ENCODE measurements at regions not wholly inside any gene's neighbourhood (a gene's known extent, or its start where the extent isn't known, plus 50 kb on each side); places are given as distances from the start of the nearest gene placed in this dataset.
"Not testable (repeated sequence)": the region's sequence is repeated elsewhere in the genome, so short reads cannot be mapped to it uniquely, and the experiment has no call there.

DNA sequence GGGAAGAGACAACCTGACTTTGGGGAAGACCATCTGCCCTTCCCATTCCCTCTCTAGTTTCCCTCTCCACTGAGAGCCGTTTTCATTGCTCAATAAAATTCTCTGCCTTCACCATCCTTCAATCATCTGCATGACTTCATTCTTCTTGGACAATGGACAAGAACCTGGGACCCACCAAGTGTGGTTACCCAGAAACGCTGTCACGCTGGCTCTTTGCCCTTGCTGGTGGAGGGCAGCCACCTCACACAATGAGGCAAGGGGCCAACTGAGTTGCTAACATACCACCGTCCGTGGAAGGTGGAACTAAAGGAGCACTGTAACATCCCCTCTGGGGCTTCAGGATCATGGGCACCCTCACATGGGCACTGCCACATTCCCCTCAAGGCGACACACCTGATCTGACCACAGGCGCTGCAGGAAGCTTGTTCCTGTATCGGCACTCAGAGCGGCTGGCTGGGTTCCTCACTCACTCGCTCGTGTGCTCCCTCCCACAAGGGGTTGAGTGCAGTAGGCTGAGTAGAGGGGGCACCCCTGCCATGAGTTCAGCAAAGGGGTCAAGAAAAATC is 652.4 kb downstream of the PLPP3 start:
- DNase-seq = no peak

DNA sequence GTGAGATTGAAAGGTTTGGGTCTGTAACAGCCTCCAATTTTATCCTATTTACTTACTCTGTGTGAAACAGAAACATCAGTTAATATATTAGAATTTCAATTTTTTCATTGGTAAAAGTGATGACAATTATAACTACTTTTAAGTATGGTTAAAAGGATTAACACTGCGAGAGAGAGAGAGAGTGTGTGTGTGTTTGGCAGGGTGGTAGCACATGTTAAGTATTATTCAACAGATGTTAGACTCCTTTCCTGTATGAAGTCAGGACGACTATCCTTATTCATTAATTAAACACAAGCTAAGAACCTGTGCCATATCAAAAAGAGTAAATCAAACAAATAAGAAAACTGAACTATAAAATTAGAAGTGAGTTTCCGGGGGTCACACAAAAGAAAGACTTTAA is 662.5 kb downstream of the PLPP3 start:
- no peak for DNase-seq

DNA sequence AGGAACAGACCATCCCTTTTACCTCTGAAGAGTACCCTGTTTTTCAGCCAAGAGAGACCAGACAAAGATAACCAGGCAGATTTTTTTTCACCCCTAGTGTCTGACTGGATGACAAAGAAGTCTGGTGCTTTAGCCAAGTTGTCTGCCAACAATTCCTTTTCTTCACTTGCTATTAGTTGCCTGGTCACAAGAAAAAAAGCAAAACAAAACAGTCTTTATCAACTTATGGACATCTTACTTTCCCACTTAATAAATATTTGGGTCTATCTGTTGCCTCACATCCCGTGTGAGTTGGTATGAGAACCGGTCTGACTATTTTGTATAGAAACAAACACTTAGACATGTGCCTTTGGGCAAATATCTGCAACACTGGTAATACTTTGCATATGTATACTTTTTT is 662.9 kb downstream of the PLPP3 start:
- DNase-seq = no peak

DNA sequence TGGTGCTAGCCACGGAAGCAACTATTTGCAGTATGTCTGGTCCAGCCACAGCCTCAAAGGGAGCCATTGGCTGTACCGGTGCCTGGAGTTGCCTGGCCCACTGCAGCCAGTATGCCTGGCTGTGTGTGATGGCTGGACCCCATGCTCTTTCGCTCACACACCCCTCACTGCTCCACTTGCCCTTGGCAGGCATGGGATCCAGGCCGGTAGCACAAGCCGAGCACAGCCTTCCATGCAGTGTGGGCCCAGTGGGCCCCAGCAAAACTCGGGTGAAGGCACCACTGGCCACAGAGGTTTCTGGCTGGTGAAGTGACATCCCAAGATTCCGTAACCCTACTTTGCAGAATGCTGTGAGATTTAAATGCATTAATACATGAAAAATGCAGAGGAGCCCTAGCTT is 665.8 kb downstream of the PLPP3 start:
- DNase-seq = no peak

DNA sequence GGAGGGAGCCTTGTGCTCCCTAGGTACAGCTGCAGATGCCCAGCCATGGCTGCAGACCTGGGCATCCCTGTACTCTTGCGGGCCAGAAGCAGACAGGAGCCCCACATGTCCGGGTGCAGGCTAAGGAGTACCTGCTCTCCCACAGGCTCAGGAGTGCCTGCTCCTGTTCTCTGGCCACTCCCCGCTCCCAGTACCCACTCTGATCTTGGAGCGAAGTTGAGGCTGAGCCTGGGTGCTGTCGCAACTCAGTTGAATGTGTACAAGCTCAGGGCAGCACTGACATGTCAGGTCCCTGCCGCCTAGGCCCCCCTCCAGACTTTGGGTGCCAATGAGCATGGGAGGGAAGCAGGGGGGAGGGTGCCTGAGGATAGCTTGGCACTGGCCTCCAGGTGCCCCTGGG is 666.9 kb downstream of the PLPP3 start:
- DNase-seq = no peak

DNA sequence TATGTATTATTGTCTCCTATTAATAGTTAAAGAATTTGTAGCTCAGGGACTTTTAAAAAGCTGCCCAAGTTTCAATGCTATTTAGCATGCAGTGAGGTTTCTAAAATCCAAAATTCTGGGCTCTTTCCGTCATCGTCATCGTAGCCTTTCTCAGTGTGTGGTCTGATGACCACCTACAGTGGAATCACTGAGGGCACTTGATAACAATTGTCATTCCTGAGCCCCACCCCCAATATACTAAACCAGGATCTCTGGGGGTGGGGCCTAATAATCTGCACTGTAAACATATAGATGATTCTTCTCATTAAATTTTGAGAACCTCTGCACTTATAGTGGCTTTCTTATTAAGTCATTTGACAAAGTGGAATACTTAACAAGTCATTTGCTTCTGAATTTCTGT is 674.8 kb downstream of the PLPP3 start:
- DNase-seq = no peak

DNA sequence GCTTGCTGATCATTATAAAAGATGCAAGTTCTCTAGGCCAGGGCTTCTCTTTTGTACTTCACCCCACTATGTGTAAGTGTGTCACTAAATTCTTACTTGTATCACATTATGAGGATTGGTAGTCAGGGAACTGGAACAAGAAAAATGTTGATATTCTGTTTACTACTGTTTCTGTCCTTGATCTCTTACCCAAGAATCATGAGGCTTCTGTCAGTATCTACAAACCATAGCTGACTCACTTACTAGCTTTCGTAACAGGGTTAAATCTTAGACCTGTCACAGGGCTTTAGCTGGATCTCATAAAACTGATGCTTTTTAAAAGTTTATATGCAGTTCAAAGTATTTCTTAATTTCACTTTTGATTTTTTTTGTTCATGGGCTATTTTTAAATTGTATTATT is 681.2 kb downstream of the PLPP3 start:
- no peak for DNase-seq

DNA sequence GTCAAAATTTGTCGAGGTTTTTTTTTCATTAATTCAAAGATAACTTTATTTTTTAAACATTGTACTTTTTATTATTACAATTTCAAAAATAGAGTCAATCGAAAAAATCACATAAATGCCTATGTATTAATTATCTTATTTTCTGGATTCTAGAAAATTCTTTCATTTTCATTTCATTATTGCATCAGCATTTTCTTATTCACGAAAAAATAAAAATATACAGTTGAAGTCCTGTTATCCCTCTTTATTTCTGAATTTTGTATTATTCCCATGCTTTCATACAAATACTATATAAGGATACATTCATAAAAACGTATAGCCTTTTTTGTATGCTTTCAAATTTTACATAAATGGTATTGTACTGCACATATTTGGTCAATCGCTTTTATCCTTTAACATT is 681.0 kb upstream of the USP24 start:
- no peak for DNase-seq

DNA sequence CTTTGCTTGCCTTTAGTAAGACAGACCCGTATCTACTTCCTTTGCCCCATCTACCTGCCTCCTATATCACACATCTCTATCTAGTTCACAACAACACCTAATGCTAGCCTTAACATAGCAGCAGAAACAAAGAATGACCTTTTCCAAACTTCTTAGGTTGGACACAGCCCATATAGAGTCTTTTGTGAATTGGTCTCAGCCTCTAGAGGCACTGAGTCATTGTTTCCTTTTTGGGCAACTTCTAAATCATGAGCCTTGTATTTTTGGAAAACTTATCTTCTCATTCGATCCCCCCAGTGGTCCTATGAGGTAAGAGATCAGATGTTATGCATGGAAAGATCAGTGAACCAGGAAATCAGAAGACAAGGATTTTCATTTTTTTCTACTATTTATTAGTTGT is 679.4 kb upstream of the USP24 start:
- no peak for DNase-seq

DNA sequence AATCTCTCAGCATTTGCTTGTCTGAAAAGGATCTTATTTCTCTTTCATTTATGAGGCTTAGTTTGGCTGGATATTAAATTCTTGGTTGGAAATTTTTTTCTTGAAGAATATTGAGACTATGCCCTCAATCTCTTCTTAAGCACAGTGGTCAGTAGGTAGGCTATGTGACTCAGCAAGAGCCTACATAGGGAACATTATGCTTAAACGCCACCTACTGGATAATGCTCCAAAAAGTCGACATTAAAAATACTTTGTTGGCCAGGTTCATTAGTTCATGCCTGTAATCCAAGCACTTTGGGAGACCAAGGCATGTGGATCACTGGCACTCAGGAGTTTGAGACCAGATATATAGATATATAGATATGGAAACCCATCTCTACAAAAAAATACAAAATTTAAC is 678.0 kb upstream of the USP24 start:
- DNase-seq = no peak

DNA sequence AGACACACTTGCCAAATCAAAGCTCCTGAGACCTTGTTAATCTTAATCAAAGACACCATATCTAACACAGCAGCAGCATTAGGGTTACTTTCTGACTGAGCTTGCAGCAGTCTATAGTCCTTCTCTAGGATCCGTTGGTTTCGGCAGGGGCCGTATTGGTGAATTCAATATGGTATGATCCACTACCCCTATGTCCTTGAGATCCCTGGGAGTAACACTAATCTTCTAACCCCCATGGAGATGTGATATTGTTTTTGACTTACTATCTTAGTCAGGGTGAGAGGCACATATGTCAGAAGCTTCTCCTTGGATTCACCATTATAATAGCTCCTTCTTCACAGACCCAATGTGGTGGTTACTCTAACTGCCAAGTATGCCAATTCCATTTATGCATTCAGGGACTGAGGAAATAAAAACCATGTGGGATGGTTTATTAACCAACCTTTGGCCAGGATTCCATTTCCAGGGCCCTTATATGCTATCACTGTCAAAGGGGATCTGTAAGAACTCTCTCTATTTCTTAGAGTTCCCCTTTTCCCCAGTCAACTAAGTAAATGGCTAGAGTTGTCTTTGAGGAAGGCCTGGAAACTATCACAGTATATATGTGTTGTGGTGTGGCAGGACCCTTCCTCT is 673.6 kb upstream of the USP24 start:
- no peak for DNase-seq

DNA sequence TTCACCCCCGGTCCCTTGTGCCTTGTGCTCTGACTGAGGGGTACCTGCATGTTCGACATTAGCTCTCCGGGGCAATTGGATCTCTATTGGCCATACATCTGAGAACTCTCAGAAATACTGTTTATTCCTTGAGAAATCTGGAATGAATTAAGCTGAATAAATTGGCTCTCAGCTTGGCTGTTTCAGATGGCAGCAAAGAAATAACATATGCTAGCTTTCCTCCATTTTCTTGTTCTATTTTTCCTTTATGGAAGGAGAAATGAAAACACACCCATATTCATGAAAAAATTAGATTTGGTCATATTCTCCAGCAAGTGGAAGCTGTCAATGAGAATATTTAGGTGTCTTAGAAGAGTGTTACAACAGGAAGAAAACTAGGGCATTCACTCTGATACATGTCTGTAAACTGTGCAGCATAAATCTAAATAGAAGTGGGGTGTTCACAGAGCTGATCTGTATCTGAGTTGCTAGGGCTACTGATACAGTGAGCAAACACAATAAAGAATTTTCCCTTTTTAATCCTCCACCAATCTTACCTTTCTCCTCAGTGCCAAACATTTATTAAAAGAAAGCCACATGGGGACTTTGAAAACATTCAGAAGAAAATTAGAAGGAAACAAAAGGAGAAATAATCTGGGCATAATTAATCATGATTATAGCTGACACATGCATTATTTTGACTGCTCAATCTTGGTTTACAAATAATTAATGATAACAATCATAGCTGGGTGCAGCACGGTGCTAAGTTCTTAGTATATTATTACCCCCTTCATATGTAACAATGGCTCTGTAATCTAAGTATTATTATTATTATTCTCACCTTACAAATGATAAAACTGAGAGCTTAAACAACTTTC is 671.9 kb upstream of the USP24 start:
- DNase-seq = no peak

DNA sequence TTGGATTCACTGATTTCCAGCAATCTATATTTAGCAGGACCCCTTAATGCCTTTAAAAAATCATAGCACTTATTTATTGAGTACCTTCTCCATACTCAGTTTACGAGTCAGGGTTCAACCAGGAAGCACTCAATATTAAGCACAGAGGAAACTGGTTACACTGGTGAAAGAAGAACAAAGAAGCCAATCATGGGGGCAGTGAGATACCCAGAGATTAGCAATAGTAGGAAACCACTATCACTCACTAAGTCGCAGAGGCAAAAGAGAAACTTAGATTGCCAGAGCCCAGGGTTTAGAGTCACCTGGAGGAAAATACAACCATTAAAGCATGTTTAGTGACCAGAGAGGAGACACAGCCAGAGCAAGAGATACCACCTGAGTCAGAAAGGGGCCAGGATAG is 670.5 kb upstream of the USP24 start:
- DNase-seq = no peak

DNA sequence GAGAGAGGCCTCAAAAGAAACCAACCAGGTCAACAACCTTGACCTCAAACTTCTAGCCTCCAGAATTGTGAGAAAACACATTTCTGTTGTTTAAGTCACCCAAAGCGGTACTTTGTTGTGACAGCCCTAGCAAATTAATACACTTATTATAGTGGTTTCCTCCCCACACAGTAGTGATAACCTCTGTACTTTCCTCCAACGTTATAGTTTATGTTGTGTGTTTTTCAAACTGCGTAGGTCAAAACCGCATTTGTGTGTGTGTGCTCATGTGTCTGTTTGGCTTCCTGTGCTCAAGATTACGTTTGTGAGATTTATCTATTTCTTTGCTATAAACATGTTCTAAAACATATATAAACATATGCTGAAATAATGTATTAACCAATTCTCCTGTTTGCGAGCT is 667.8 kb upstream of the USP24 start:
- no peak for DNase-seq

DNA sequence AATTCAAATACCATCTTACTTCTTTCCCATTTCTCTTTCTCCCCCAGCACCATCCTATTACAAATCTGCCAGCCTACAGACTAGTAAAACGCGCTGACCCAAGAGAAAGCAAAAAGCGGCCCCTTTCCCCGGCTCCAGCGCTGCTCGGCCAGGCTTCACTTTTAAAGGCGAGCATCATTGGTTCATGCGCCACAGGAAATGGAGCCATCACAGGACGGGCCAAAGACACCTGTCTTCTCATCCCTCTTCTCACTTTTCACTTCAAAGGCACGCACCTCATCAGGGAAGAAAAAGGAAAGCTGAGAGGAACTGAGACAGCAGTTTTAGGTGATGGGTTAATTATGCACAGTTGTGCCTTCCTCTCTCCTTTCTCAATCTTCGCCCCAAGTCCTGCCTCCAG is 664.2 kb upstream of the USP24 start:
- no peak for DNase-seq

DNA sequence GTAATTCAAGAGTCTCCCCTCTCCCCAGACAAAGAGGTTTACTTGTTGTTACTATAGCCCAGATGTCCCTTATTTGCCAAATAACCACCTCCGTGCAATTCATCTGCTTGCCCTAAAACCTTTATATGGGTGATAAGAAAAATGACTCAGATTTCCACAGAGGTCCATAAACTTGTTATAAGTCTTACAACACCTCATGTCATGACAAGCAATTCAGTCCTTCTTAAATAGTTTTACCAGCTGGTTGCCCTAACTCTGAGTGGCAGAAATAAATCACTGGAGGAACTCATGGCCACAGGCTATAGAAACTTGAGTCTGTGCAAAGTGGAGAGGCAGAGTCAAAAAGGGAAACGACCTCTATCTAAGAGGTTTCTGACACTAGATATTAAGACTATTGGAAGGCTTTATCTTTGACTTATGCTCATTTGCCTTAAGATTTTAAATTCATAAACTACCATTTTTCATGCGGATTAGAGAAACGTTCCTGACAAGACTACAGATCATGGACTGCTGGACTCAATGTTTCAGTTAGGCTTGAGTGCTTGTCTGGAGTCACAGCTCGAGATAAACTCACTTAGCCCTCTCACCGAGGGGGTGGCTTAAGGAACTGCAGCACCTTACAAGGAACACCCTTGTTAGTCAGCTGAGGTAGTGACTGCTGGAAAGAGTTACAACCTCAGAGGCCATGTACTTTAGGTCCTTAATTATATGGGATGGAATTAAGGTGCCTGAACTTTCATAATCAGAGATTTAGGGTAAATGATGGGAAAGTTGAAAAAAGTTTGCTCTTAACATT is 662.5 kb upstream of the USP24 start:
- no peak for DNase-seq

DNA sequence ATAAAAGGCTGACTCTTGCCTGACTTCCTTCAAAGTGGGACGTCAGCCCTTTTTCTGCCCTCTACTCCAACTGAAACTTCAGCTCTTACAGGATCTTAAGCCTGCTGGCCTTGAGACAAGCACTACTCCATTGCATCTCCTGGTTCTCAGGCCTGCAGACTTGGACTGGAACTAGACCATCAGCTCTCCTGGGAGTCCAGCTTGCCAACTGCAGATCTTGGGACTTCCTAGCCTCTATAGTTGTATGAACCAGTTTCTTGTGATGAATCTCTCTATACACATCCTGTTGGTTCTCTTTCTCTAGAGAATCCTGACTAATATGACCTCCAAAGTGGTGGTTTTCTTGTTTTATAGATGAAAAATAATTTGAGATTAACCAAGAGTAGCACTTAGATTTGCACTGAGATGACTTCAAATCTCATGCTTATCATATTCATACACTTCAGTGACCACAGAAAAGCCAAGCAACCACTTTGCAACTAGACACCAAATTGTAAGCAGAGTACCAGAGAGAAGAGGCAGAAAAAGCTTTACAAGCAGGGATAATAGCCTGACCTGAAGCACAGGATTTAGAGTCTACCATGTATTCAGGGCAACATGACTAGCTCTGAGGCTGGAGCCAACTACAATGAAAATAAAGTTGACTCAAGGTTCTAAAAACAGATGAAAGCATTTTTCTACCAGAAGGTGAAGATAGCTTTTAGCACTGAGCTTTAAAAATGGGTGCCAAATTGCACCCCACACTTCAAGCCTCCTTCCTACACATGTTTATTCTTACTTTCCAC is 661.3 kb upstream of the USP24 start:
- DNase-seq = no peak

DNA sequence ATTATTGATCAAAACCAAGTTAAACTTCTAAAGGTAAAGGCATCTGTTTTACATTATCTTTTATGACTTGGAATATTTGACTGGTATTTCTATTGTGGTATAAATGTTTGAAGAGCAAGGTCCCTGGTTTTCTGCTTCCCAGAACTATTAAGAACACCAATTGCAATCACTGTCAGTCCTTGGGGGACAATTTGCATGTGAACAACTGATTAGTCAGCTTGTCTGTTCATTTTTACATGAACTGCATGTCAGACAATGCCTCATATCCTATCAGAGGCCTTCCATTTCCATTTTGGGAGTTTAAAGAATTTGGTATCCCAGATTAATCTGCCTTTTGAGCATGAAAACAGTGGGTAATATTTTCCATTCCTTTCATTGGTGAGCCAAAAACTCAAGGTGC is 654.9 kb upstream of the USP24 start:
- no peak for DNase-seq

DNA sequence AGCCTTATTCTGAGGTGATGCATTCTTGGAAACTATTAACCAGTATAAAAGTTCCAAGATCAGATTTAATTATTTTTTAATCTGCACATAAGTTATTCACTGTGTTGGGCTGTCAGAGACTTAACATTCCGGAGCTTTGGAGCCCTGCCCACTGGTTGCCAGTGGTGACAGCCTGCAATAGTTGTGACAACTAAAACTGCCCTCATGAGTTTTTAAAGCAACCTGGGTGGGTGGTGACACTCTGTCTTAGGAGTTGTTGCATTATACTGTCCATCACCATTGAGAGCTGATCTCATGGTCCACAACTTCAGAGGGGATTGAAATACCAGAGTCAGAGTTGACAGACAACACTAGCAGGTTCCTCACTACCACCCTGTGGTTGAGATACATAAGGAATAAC is 653.9 kb upstream of the USP24 start:
- DNase-seq = no peak

DNA sequence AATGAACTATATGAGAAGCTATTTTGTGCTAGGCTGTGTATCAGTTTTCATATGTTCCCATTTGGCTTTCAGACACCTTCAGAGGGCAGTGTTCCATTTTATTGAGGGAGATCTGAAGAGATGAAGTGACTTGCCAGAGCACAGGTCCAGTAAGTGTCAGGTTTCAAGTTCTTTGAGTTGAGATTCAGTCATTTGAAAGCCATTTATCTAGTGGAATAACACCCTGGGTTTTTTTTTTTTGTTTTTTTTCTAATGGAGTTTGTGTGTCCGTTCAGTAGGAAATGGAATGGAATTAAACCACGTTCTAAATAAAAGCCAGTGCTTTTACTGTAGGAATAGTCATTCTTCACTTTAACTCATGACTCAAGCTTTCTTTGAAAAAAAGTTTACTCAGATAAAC is 652.9 kb upstream of the USP24 start:
- no peak for DNase-seq

DNA sequence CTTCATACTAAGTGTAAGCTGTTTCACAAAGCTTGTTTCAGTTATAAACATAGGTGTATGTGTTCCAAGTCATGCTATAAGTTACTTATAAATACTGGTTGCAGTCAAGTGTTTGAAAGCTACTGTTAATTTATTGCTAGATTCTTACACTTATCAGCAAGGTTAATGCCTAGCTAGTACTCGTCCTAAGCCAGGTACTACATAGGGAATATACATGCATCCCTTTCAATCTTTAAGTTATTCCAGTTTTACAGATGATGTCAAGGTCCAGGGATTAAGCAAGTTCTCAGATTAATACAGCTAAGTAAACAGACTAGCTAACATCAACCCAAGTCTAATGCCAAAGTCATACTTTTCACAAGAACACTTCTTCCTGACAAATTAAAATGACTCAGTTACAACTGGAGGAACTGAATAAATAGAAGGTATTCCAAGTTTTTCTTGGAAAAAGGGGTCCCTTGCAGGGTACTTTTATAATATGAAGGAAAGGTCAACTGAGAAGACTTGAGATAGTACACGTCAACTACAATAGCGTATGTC is 652.2 kb upstream of the USP24 start:
- no peak for DNase-seq

DNA sequence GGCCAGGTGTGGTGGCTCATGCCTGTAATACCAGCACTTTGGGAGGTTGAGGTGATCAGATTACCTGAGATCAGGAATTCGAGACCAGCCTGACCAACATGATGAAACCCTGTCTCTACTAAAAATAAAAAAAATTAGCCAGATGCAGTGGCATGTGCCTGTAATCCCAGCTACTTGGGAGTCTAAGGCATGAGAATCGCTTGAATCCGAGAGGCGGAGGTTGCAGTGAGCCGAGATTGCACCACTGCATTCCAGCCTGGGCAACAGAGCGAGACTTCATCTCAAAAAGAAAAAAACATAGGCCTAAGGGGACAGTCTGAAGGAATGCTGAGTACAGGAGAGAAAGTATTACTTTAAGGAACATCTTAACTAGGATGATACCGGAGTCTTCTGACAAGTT is 650.6 kb upstream of the USP24 start:
- DNase-seq = not testable (repeated sequence)

All from right kidney (tissue), 1 donor.